Gastroesophageal sphincter (tissue), 3 donors: ENCODE measurements at regions not wholly inside any gene's neighbourhood (a gene's known extent, or its start where the extent isn't known, plus 50 kb on each side); places are given as distances from the start of the nearest gene placed in this dataset.

Experiments used
- EP300 ChIP-seq: sonication (generic); formaldehyde crosslinking; IDR thresholded peaks from one replicate; pipeline ENCODE4 v1.6.1; 2017; ENCODE audit warnings: antibody characterized with exemption, mild to moderate bottlenecking
- POLR2A ChIP-seq, 2 donors: fragments of 450-650 bp; IDR thresholded peaks; one replicate each; pipeline ENCODE4 v1.6.1; 2017; ENCODE audit warnings: antibody characterized with exemption in 2 of 2, mild to moderate bottlenecking in 2 of 2, moderate library complexity in 1 of 2
- POLR2AphosphoS5 ChIP-seq: sonication (generic); formaldehyde crosslinking; IDR thresholded peaks from one replicate; pipeline ENCODE4 v1.6.1; 2017; ENCODE audit warnings: antibody characterized with exemption
- TF ChIP-seq, protein P1 (sequence below), 4 experiments: fragments of 200-600 bp in 2 of 4; fragments of 450-650 bp in 2 of 4; sonication (generic) in 1 of 4; IDR thresholded peaks; one replicate each; pipeline ENCODE4 v1.5.1; 2017 to 2019; ENCODE audit warnings: antibody characterized with exemption in 4 of 4, mild to moderate bottlenecking in 2 of 4, moderate library complexity in 2 of 4

DNA sequence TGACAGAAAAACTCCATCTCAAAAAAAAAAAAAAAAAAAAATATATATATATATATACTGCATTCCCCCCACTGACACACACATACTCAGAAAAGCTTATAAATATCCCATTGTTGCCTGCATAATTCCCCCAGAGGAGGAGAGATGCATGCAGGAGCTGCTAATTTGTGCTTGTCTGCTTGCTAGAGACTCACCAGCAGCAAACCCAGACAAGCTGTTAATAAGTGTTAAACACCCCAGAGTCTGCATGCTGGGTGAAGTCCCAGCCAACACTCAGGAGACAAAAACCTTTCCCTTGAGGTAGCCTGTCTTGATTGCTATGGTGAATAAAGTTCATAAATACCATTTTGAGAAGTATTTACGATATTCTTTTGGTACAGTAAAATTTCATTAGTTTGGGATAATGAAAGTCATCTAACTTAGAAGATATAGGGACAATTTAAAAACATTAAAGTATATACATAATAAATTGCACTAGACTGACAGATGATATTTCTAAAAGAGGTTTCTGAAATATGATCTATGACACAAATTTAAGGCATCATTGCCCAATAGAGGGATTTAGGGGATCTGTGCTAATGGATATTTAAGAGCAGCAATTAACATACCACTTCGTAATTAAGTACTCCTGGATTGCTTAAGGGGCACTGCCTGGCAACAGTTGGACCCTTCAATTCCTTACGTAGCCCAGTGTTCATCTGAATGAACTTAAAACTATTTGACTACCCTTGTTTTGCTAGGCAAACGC lies 400.0 kb upstream of the C2CD4B start:
- TF ChIP-seq, protein P1, sequence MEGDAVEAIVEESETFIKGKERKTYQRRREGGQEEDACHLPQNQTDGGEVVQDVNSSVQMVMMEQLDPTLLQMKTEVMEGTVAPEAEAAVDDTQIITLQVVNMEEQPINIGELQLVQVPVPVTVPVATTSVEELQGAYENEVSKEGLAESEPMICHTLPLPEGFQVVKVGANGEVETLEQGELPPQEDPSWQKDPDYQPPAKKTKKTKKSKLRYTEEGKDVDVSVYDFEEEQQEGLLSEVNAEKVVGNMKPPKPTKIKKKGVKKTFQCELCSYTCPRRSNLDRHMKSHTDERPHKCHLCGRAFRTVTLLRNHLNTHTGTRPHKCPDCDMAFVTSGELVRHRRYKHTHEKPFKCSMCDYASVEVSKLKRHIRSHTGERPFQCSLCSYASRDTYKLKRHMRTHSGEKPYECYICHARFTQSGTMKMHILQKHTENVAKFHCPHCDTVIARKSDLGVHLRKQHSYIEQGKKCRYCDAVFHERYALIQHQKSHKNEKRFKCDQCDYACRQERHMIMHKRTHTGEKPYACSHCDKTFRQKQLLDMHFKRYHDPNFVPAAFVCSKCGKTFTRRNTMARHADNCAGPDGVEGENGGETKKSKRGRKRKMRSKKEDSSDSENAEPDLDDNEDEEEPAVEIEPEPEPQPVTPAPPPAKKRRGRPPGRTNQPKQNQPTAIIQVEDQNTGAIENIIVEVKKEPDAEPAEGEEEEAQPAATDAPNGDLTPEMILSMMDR (IDR thresholded peaks at IDR 0.05), result no peak
- TF ChIP-seq POLR2A (IDR thresholded peaks at IDR 0.05) (no peak), EP300 (no peak), POLR2AphosphoS5 (no peak)
